ENCODE measurements at regions not wholly inside any gene's neighbourhood (a gene's known extent, or its start where the extent isn't known, plus 50 kb on each side); places are given as distances from the start of the nearest gene placed in this dataset.

GRCh38 chr6:4282926-4283325 is 147.6 kb upstream of the ECI2 start:
- TF ChIP-seq CTCF (IDR thresholded peaks at IDR 0.05) (no peak), POLR2AphosphoS5 (IDR thresholded peaks at IDR 0.05) (no peak), POLR2A (IDR thresholded peaks at IDR 0.05) (no peak), EP300 (IDR thresholded peaks at IDR 0.05) (no peak)
